GM23338 (cell line): ENCODE measurements at regions not wholly inside any gene's neighbourhood (a gene's known extent, or its start where the extent isn't known, plus 50 kb on each side); places are given as distances from the start of the nearest gene placed in this dataset.

ENCODE experiments used
- ATAC-seq: fragments of 200-7000 bp; cut with Tn5 transposase; 3 replicates; pipeline ENCODE4 v1.9.1; 2020
- DNase-seq: peaks from one replicate; pipeline ENCODE4 v3.0.0-alpha.2; 2015; ENCODE audit warnings: low spot score
- H2AFZ ChIP-seq: fragments of 200-600 bp; sonication (generic); 2 replicates; pipeline ENCODE4 v1.8.0; 2016; ENCODE audit warnings: antibody characterized with exemption, mild to moderate bottlenecking, moderate library complexity
- H3F3A ChIP-seq: fragments of 200-600 bp; sonication (generic); replicated peaks from 2 replicates; pipeline ENCODE4 v1.8.0; 2017; ENCODE audit warnings: antibody characterized with exemption, mixed run types, low read depth
- H3K27ac ChIP-seq: fragments of 200-600 bp; sonication (generic); 2 replicates; pipeline ENCODE4 v1.6.1; 2016; ENCODE audit warnings: low read depth
- H3K27me3 ChIP-seq: fragments of 200-600 bp; sonication (generic); 2 replicates; pipeline ENCODE4 v1.8.0; 2016; ENCODE audit warnings: mild to moderate bottlenecking, mixed run types, moderate library complexity; ENCODE audit not compliant: insufficient read depth
- H3K36me3 ChIP-seq: fragments of 200-600 bp; sonication (generic); 2 replicates; pipeline ENCODE4 v1.8.0; 2016; ENCODE audit warnings: mild to moderate bottlenecking; ENCODE audit not compliant: insufficient read depth
- H3K4me1 ChIP-seq: fragments of 200-600 bp; sonication (generic); 2 replicates; pipeline ENCODE4 v1.8.0; 2016; ENCODE audit warnings: mild to moderate bottlenecking, moderate library complexity; ENCODE audit not compliant: insufficient read depth
- H3K4me2 ChIP-seq: fragments of 200-600 bp; sonication (generic); 2 replicates; pipeline ENCODE4 v1.7.1; 2017; ENCODE audit warnings: mixed run types
- H3K4me3 ChIP-seq: fragments of 200-600 bp; sonication (generic); 2 replicates; pipeline ENCODE4 v1.6.1; 2016; ENCODE audit warnings: mixed run types
- H3K79me2 ChIP-seq: fragments of 200-600 bp; sonication (generic); replicated peaks from 2 replicates; pipeline ENCODE4 v1.8.0; 2017; ENCODE audit warnings: mild to moderate bottlenecking; ENCODE audit not compliant: insufficient read depth
- H3K9me2 ChIP-seq: fragments of 200-600 bp; sonication (generic); 2 replicates; pipeline ENCODE4 v1.8.0; 2017; ENCODE audit not compliant: insufficient read depth
- H4K20me1 ChIP-seq: fragments of 200-600 bp; sonication (generic); replicated peaks from 2 replicates; pipeline ENCODE4 v1.8.0; 2017; ENCODE audit warnings: mild to moderate bottlenecking; ENCODE audit not compliant: insufficient read depth
- H3K27ac Mint-ChIP-seq: 2 replicates; pipeline ENCODE4 v1.8.0; 2020; ENCODE audit warnings: inconsistent platforms, mild to moderate bottlenecking, moderate library complexity, mixed read lengths
- H3K27me3 Mint-ChIP-seq: 3 replicates; pipeline ENCODE4 v1.8.0; 2022; ENCODE audit warnings: low read depth, mild to moderate bottlenecking, moderate library complexity, mixed read lengths, inconsistent platforms; ENCODE audit not compliant: insufficient read depth, poor library complexity
- H3K36me3 Mint-ChIP-seq: 3 replicates; pipeline ENCODE4 v1.8.0; 2021; ENCODE audit warnings: low read depth, mild to moderate bottlenecking, inconsistent platforms, moderate library complexity, mixed read lengths
- H3K4me1 Mint-ChIP-seq: 3 replicates; pipeline ENCODE4 v1.8.0; 2020; ENCODE audit warnings: mild to moderate bottlenecking, inconsistent platforms, mixed read lengths
- H3K4me3 Mint-ChIP-seq: 3 replicates; pipeline ENCODE4 v1.8.0; 2021; ENCODE audit warnings: moderate library complexity, mild to moderate bottlenecking, inconsistent platforms, mixed read lengths
- H3K9me3 Mint-ChIP-seq: 3 replicates; pipeline ENCODE4 v1.8.0; 2020; ENCODE audit warnings: moderate library complexity, mild to moderate bottlenecking, inconsistent platforms, mixed read lengths
- CREB1 ChIP-seq: fragments of 250-450 bp; sonication (Bioruptor Pico); IDR thresholded peaks from 2 replicates; pipeline ENCODE4 v1.5.0; 2020; ENCODE audit warnings: low read depth, mild to moderate bottlenecking, moderate library complexity
- CTCF ChIP-seq, 2 experiments: fragments of 200-600 bp in 1 of 2; sonication (generic) in 1 of 2; conservative IDR thresholded peaks; 2 replicates each; pipeline versions ENCODE4 v1.5.1 to v1.6.1; 2016 to 2017; ENCODE audit warnings: antibody characterized with exemption in 2 of 2, low read depth in 2 of 2, mild to moderate bottlenecking in 2 of 2, moderate library complexity in 1 of 2
- ETS1 ChIP-seq: IDR thresholded peaks from 2 replicates; pipeline ENCODE4 v1.6.1; 2016; ENCODE audit warnings: antibody characterized with exemption
- EZH2 ChIP-seq: fragments of 200-600 bp; sonication (generic); IDR thresholded peaks from one replicate; pipeline ENCODE4 v1.8.0; 2017; ENCODE audit warnings: antibody characterized with exemption, mild to moderate bottlenecking, low read depth; ENCODE audit not compliant: unreplicated experiment
- EZH2phosphoT487 ChIP-seq: fragments of 200-600 bp; sonication (generic); IDR thresholded peaks from one replicate; pipeline ENCODE4 v1.8.1; 2018; ENCODE audit warnings: antibody characterized with exemption; ENCODE audit not compliant: unreplicated experiment
- JUNB ChIP-seq: IDR thresholded peaks from one replicate; pipeline ENCODE4 v1.6.1; 2016; ENCODE audit warnings: antibody characterized with exemption; ENCODE audit not compliant: unreplicated experiment
- NANOG ChIP-seq: IDR thresholded peaks from 2 replicates; pipeline ENCODE4 v1.6.1; 2016; ENCODE audit warnings: antibody characterized with exemption, borderline replicate concordance
- POLR2AphosphoS5 ChIP-seq: IDR thresholded peaks from 2 replicates; pipeline ENCODE4 v1.6.1; 2016; ENCODE audit warnings: antibody characterized with exemption, low read depth
- REST ChIP-seq: IDR thresholded peaks from one replicate; pipeline ENCODE4 v1.6.1; 2018; ENCODE audit warnings: antibody characterized with exemption; ENCODE audit not compliant: unreplicated experiment
- STAT1 ChIP-seq: IDR thresholded peaks from one replicate; pipeline ENCODE4 v1.6.1; 2016; ENCODE audit warnings: antibody characterized with exemption; ENCODE audit not compliant: unreplicated experiment
- ZNF114 ChIP-seq: fragments of 250-450 bp; sonication (Bioruptor Pico); IDR thresholded peaks from 2 replicates; pipeline ENCODE4 v1.5.0; 2020; ENCODE audit warnings: mild to moderate bottlenecking, moderate library complexity
- ZNF331 ChIP-seq: fragments of 250-450 bp; sonication (Bioruptor Pico); IDR thresholded peaks from 2 replicates; pipeline ENCODE4 v1.5.0; 2020; ENCODE audit warnings: low read depth, mild to moderate bottlenecking, moderate library complexity

GRCh38 chr12:45590646-45591045, 138.9 kb upstream of the ARID2 start (continued):
- TF ChIP-seq ZNF331 (CRISPR knock-in tag) = no peak
- TF ChIP-seq ZNF114 = no peak
- no peak for TF ChIP-seq EZH2phosphoT487
- TF ChIP-seq ETS1 = no peak
- TF ChIP-seq JUNB = no peak
- TF ChIP-seq POLR2AphosphoS5 = no peak
- TF ChIP-seq STAT1 = no peak
- no peak for TF ChIP-seq EZH2

- H3F3A ChIP-seq = no peaks in the 10 kb centered on the region
- H3K79me2 ChIP-seq = no peaks in the 10 kb centered on the region
- no peaks in the 10 kb centered on the region for H3K27me3 Mint-ChIP-seq
- DNase-seq (no peak), ATAC-seq (no peak)
- no peaks in the 10 kb centered on the region for H3K36me3 ChIP-seq
- no peak overlapping the region for H3K4me3 Mint-ChIP-seq
- no peak overlapping the region for H3K27ac Mint-ChIP-seq
- no peaks in the 10 kb centered on the region for H3K9me3 Mint-ChIP-seq
- H2AFZ ChIP-seq = no peak overlapping the region
- no peaks in the 10 kb centered on the region for H3K36me3 Mint-ChIP-seq
- H3K4me1 Mint-ChIP-seq = no peaks in the 10 kb centered on the region
- H3K9me2 ChIP-seq = 0 out of 2 replicates have a peak, but pooled peaks cover 4% of the 10 kb centered on the region
- no peak overlapping the region for H3K4me3 ChIP-seq
- no peaks in the 10 kb centered on the region for H3K4me1 ChIP-seq
- H3K27me3 ChIP-seq = no peaks in the 10 kb centered on the region
- H3K27ac ChIP-seq = no peak overlapping the region
- H3K4me2 ChIP-seq = no peak overlapping the region
- H4K20me1 ChIP-seq = no peaks in the 10 kb centered on the region
- TF ChIP-seq ZNF331 (CRISPR knock-in tag) = no peak
- no peak for TF ChIP-seq POLR2AphosphoS5
- no peak for TF ChIP-seq REST
- no peak for TF ChIP-seq EZH2phosphoT487
- TF ChIP-seq NANOG = no peak
- no peak for TF ChIP-seq ETS1
- no peak for TF ChIP-seq ZNF114
- TF ChIP-seq CTCF (conservative IDR thresholded peaks at IDR 0.05; ENCODE audit: low read depth in 2 of 2) = no peak
- no peak for TF ChIP-seq STAT1
- no peak for TF ChIP-seq EZH2
- no peak for TF ChIP-seq CREB1 (CRISPR knock-in tag)
Measured at GRCh38 chr12:45591635-45592034, 137.9 kb upstream of the ARID2 start.
